PC-9 (cell line): ENCODE measurements at regions not wholly inside any gene's neighbourhood (a gene's known extent, or its start where the extent isn't known, plus 50 kb on each side); places are given as distances from the start of the nearest gene placed in this dataset.

Experiments used
- BruUV-seq: library from RNA; stranded (reverse); fragments of 400-500 nt; replicated peaks from 2 replicates; lab custom pipeline; 2021; lab: Mats Ljungman, UMichigan
- CTCF ChIA-PET: fragments of 300-600 bp; sonication (Branson Sonifier 250); formaldehyde crosslinking; loops from one replicate; lab custom pipeline; 2022; ENCODE audit warnings: antibody characterized with exemption; lab: Charles Lee
- POLR2A ChIA-PET: fragments of 300-600 bp; sonication (Branson Sonifier 250); formaldehyde crosslinking; loops from one replicate; lab custom pipeline; 2022; ENCODE audit warnings: antibody characterized with exemption; ENCODE audit not compliant: unreplicated experiment; lab: Charles Lee
- DNase-seq, 2 experiments: peaks; one replicate each; pipeline versions ENCODE4 v3.0.0 to v3.0.0-alpha.2; 2015 to 2022; ENCODE audit warnings: mixed read lengths in 1 of 2
- H2AFZ ChIP-seq: fragments of 200-600 bp; sonication (generic); 2 replicates; pipeline ENCODE4 v1.8.1; 2017; ENCODE audit warnings: antibody characterized with exemption
- H3F3A ChIP-seq: fragments of 200-600 bp; sonication (generic); 2 replicates; pipeline ENCODE4 v1.8.1; 2017; ENCODE audit warnings: antibody characterized with exemption, mild to moderate bottlenecking, low read depth; ENCODE audit not compliant: insufficient read depth
- H3K27ac ChIP-seq: fragments of 200-600 bp; sonication (generic); 2 replicates; pipeline ENCODE4 v1.6.1; 2016; ENCODE audit warnings: mixed run types
- H3K27me3 ChIP-seq: fragments of 200-600 bp; sonication (generic); 2 replicates; pipeline ENCODE4 v1.6.1; 2016; ENCODE audit warnings: low read depth, mixed run types; ENCODE audit not compliant: insufficient read depth
- H3K36me3 ChIP-seq: fragments of 200-600 bp; sonication (generic); 2 replicates; pipeline ENCODE4 v1.6.1; 2016; ENCODE audit warnings: low read depth, mixed run types
- H3K4me1 ChIP-seq: fragments of 200-600 bp; sonication (generic); replicated peaks from 2 replicates; pipeline ENCODE4 v1.6.1; 2016; ENCODE audit warnings: mixed run types; ENCODE audit not compliant: insufficient read depth
- H3K4me2 ChIP-seq: fragments of 200-600 bp; sonication (generic); 2 replicates; pipeline ENCODE4 v1.6.1; 2017; ENCODE audit warnings: mixed run types
- H3K4me3 ChIP-seq: fragments of 200-600 bp; sonication (generic); 2 replicates; pipeline ENCODE4 v1.6.1; 2016; ENCODE audit warnings: mixed run types
- H3K79me2 ChIP-seq: fragments of 200-600 bp; sonication (generic); 2 replicates; pipeline ENCODE4 v1.6.1; 2017; ENCODE audit warnings: low read depth, mixed run types
- H3K9me2 ChIP-seq: fragments of 200-600 bp; sonication (generic); 2 replicates; pipeline ENCODE4 v1.8.1; 2017; ENCODE audit warnings: mild to moderate bottlenecking; ENCODE audit not compliant: insufficient read depth
- H3K9me3 ChIP-seq: fragments of 200-600 bp; sonication (generic); 2 replicates; pipeline ENCODE4 v1.8.1; 2016; ENCODE audit warnings: low read depth; ENCODE audit not compliant: insufficient read depth
- H4K20me1 ChIP-seq: fragments of 200-600 bp; sonication (generic); 2 replicates; pipeline ENCODE4 v1.8.1; 2017; ENCODE audit not compliant: insufficient read depth
- CTCF ChIP-seq: fragments of 200-600 bp; sonication (generic); conservative IDR thresholded peaks from 2 replicates; pipeline ENCODE4 v1.6.1; 2017; ENCODE audit warnings: mixed run types, antibody characterized with exemption, mild to moderate bottlenecking, moderate library complexity
- EZH2 ChIP-seq: fragments of 200-600 bp; sonication (generic); IDR thresholded peaks from 2 replicates; pipeline ENCODE4 v1.8.0; 2017; ENCODE audit warnings: antibody characterized with exemption, low read depth
- intact Hi-C: fragments of 100-400 bp; cut with micrococcal nuclease; formaldehyde crosslinking; loops from one replicate; pipeline ENCODE4 v1.10.0; 2022; ENCODE audit not compliant: unreplicated experiment

DNA sequence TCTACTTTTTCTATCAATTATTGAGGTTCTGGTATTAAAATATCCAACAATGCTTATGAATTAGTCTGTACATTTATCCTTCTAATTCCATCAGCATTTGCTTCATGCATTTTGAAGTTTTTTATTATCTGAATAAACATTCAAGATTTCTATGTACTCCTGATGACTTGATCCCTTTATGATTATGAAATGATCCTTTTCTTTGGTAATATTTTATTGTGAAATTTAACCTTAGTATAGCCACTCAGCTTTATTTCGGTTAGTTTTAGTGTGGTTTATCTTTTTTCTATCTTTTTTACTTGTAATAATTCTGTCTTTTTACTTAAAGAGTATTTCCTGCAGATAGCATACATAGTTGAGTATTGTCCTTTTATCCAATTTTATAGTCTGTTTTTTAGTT, 106.6 kb downstream of the SNAPC1 start:
- Histone ChIP-seq H4K20me1 (no peaks in the 10 kb centered on the region), H3K9me3 (peaks cover 35% of the 10 kb centered on the region), H3K4me1 (peaks cover 18% of the 10 kb centered on the region), H3K27me3 (no peaks in the 10 kb centered on the region), H3K4me2 (no peak overlapping the region), H3K4me3 (no peak overlapping the region), H3K27ac (no peak overlapping the region), H3K79me2 (no peaks in the 10 kb centered on the region), H2AFZ (no peak overlapping the region), H3K36me3 (peaks cover 11% of the 10 kb centered on the region; the same call in 1 of the 2 replicates), H3F3A (peaks cover 8% of the 10 kb centered on the region), H3K9me2 (no peaks in the 10 kb centered on the region)
- TF ChIP-seq CTCF = no peak
- TF ChIP-seq EZH2 = no peak
- no peak for DNase-seq
- BruUV-seq = no TSS peak
- intact Hi-C loops = no loop called here
- ChIA-PET POLR2A (no interaction called here), CTCF (no interaction called here)

- no peak for DNase-seq
- Histone ChIP-seq H3K27me3 (no peaks in the 10 kb centered on the region), H3K4me3 (no peak overlapping the region), H3K27ac (no peak overlapping the region), H4K20me1 (no peaks in the 10 kb centered on the region), H3K4me2 (no peak overlapping the region), H2AFZ (no peak overlapping the region), H3K36me3 (peaks cover 11% of the 10 kb centered on the region; the same call in 1 of the 2 replicates), H3F3A (peaks cover 8% of the 10 kb centered on the region), H3K79me2 (no peaks in the 10 kb centered on the region), H3K9me3 (peaks cover 35% of the 10 kb centered on the region), H3K4me1 (peaks cover 18% of the 10 kb centered on the region), H3K9me2 (no peaks in the 10 kb centered on the region)
- intact Hi-C loops = no loop called here
- BruUV-seq = no TSS peak
- ChIA-PET POLR2A (no interaction called here), CTCF (no interaction called here)
- no peak for TF ChIP-seq CTCF
- no peak for TF ChIP-seq EZH2
These were observed 107.9 kb downstream of the SNAPC1 start for GRCh38 chr14:61870163-61870562.

GRCh38 chr14:61872452-61872851, 110.2 kb downstream of the SNAPC1 start:
- intact Hi-C loops = no loop called here
- no peak overlapping the region for H3K4me2 ChIP-seq
- H3K27ac ChIP-seq = no peak overlapping the region
- H3K9me2 ChIP-seq = no peaks in the 10 kb centered on the region
- ChIA-PET CTCF (no interaction called here), POLR2A (no interaction called here)
- peaks cover 11% of the 10 kb centered on the region; the same call in 1 of the 2 replicates for H3K36me3 ChIP-seq
- H3K79me2 ChIP-seq = no peaks in the 10 kb centered on the region
- H3K4me3 ChIP-seq = no peak overlapping the region
- DNase-seq = no peak
- no peak for TF ChIP-seq EZH2
- TF ChIP-seq CTCF = no peak
- peaks cover 9% of the 10 kb centered on the region for H3K4me1 ChIP-seq
- no TSS peak for BruUV-seq
- H2AFZ ChIP-seq = peak overlapping the region; percentile 34; the same call in 1 of the 2 replicates
- no peaks in the 10 kb centered on the region for H3K27me3 ChIP-seq
- H3F3A ChIP-seq = peaks cover 7% of the 10 kb centered on the region
- peaks cover 32% of the 10 kb centered on the region for H3K9me3 ChIP-seq
- no peaks in the 10 kb centered on the region for H4K20me1 ChIP-seq
